Spleen (tissue), 7 donors: ENCODE measurements at regions not wholly inside any gene's neighbourhood (a gene's known extent, or its start where the extent isn't known, plus 50 kb on each side); places are given as distances from the start of the nearest gene placed in this dataset.

Source experiments
- POLR2A ChIP-seq, 3 donors: fragments of 450-650 bp; IDR thresholded peaks; one replicate each; pipeline ENCODE4 v1.5.1; 2017; ENCODE audit warnings: antibody characterized with exemption in 3 of 3, mild to moderate bottlenecking in 1 of 3
- POLR2AphosphoS5 ChIP-seq, 3 donors: sonication (generic); formaldehyde crosslinking; IDR thresholded peaks; one replicate each; pipeline ENCODE4 v1.5.1; 2017; ENCODE audit warnings: antibody characterized with exemption in 3 of 3
- TF ChIP-seq, protein P1 (sequence below), 11 experiments: fragments of 200-600 bp in 7 of 11; fragments of 450-650 bp in 4 of 11; sonication (generic) in 4 of 11; IDR thresholded peaks in 8 of 11; conservative IDR thresholded peaks in 3 of 11; 1 replicate in 7 of 11; 2 replicates in 4 of 11; pipeline versions ENCODE4 v1.4.0 to v1.8.0; 2016 to 2021; ENCODE audit warnings: antibody characterized with exemption in 11 of 11, inconsistent platforms in 4 of 11, mild to moderate bottlenecking in 1 of 11
- donor health status: DM: no; HTN: no; CAD: no; lungs with moderate emphysema.
- donor health status: DM: no; HTN: no; CAD: no.
- donor health status: DM: no; HTN: no; CAD: no.

DNA sequence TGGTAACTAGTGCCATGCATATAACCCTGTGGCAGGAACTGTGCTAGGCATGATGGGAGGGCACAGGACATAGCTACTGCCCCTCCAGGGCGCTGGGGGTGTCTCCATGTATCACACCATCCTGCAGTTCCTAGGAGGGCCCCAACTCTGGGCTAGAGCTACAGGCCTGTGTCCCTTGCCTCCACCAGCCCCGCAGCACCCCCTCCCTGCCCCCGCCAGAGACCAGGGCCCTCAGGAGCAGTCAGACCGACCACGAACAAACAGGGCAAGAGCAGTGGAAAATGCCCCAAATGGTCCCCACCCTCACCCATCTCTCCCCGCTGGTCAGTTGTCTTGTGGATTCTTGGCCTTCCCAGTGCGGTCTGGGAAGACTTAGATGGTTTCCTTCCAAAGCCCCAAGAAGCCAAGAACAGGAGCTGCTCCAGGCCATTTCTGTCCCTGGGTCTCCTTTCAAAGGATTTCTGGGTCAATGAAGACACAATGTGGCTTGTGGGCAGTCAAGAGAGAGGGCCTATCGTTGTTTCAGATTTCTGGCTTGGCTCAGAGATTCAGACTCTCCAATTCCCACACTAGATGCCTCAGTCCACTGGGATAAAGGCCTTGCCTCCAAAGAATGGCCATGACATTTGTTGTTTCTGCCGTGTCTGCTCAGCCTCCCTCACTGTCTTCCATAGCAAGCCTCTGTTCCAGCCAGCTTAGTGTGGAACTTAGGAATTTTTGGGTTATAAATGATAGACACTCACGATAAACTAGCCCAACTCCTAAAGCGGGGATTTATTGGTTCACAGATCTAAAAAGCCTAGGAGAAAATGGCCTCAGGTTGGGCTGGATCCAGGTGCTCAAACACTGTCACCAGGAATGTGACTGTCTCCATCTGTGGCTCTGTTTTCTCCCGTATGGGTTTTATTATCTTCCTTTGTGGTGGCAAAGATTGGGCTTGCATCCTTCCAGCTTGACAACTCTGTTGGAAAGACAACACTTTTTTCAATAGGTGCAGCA lies 80.6 kb downstream of the LSM3 start:
- no peak for TF ChIP-seq POLR2A (IDR thresholded peaks at IDR 0.05)
- TF ChIP-seq, protein P1, sequence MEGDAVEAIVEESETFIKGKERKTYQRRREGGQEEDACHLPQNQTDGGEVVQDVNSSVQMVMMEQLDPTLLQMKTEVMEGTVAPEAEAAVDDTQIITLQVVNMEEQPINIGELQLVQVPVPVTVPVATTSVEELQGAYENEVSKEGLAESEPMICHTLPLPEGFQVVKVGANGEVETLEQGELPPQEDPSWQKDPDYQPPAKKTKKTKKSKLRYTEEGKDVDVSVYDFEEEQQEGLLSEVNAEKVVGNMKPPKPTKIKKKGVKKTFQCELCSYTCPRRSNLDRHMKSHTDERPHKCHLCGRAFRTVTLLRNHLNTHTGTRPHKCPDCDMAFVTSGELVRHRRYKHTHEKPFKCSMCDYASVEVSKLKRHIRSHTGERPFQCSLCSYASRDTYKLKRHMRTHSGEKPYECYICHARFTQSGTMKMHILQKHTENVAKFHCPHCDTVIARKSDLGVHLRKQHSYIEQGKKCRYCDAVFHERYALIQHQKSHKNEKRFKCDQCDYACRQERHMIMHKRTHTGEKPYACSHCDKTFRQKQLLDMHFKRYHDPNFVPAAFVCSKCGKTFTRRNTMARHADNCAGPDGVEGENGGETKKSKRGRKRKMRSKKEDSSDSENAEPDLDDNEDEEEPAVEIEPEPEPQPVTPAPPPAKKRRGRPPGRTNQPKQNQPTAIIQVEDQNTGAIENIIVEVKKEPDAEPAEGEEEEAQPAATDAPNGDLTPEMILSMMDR (IDR thresholded peaks at IDR 0.05 in 8 of 11, conservative IDR thresholded peaks at IDR 0.05 in 3 of 11), result no peak
- TF ChIP-seq POLR2AphosphoS5 (IDR thresholded peaks at IDR 0.05), result no peak
